ENCODE measurements at regions not wholly inside any gene's neighbourhood (a gene's known extent, or its start where the extent isn't known, plus 50 kb on each side); places are given as distances from the start of the nearest gene placed in this dataset.

- TF ChIP-seq CTCF (IDR thresholded peaks at IDR 0.05; ENCODE audit: insufficient read depth, low read length, poor library complexity, severe bottlenecking) = no peak
- DNase-seq (ENCODE audit: low read depth) = no peak
- no peaks in the 10 kb centered on the region for H3K27me3 ChIP-seq (ENCODE audit: control insufficient read depth, insufficient read depth, low read length)
- H3K36me3 ChIP-seq (ENCODE audit: control insufficient read depth, insufficient read depth, low read length) = no peaks in the 10 kb centered on the region
- H3K4me3 ChIP-seq (ENCODE audit: low read depth, low read length) = no peak overlapping the region
Measured at GRCh38 chr10:36819781-36820180, 305.6 kb upstream of the ANKRD30A start.

- Histone ChIP-seq H3K36me3 (ENCODE audit: control insufficient read depth, insufficient read depth, low read length) (no peaks in the 10 kb centered on the region), H3K27me3 (ENCODE audit: control insufficient read depth, insufficient read depth, low read length) (no peaks in the 10 kb centered on the region), H3K4me3 (ENCODE audit: low read depth, low read length) (no peak overlapping the region)
- no peak for TF ChIP-seq CTCF (IDR thresholded peaks at IDR 0.05; ENCODE audit: insufficient read depth, low read length, poor library complexity, severe bottlenecking)
- DNase-seq (ENCODE audit: low read depth) = no peak
Measured at GRCh38 chr10:36817898-36818297, 307.5 kb upstream of the ANKRD30A start.

- Histone ChIP-seq H3K27me3 (ENCODE audit: control insufficient read depth, insufficient read depth, low read length) (no peaks in the 10 kb centered on the region), H3K4me3 (ENCODE audit: low read depth, low read length) (no peak overlapping the region), H3K36me3 (ENCODE audit: control insufficient read depth, insufficient read depth, low read length) (no peaks in the 10 kb centered on the region)
- no peak for DNase-seq (ENCODE audit: low read depth)
- TF ChIP-seq CTCF (IDR thresholded peaks at IDR 0.05; ENCODE audit: insufficient read depth, low read length, poor library complexity, severe bottlenecking) = no peak
Measured at GRCh38 chr10:36808625-36809362, 316.6 kb upstream of the ANKRD30A start.

- no peak overlapping the region for H3K4me3 ChIP-seq (ENCODE audit: low read depth, low read length)
- no peak for DNase-seq (ENCODE audit: low read depth)
- TF ChIP-seq CTCF (IDR thresholded peaks at IDR 0.05; ENCODE audit: insufficient read depth, low read length, poor library complexity, severe bottlenecking) = no peak
- no peaks in the 10 kb centered on the region for H3K27me3 ChIP-seq (ENCODE audit: control insufficient read depth, insufficient read depth, low read length)
- H3K36me3 ChIP-seq (ENCODE audit: control insufficient read depth, insufficient read depth, low read length) = no peaks in the 10 kb centered on the region
Measured at GRCh38 chr10:36803229-36803628, 322.2 kb upstream of the ANKRD30A start.

GRCh38 chr10:36802490-36803153 lies 322.8 kb upstream of the ANKRD30A start:
- Histone ChIP-seq H3K27me3 (ENCODE audit: control insufficient read depth, insufficient read depth, low read length) (no peaks in the 10 kb centered on the region), H3K36me3 (ENCODE audit: control insufficient read depth, insufficient read depth, low read length) (no peaks in the 10 kb centered on the region), H3K4me3 (ENCODE audit: low read depth, low read length) (no peak overlapping the region)
- TF ChIP-seq CTCF (IDR thresholded peaks at IDR 0.05; ENCODE audit: insufficient read depth, low read length, poor library complexity, severe bottlenecking) = no peak
- no peak for DNase-seq (ENCODE audit: low read depth)

All from kidney epithelial cell (primary cell).